ENCODE measurements at regions not wholly inside any gene's neighbourhood (a gene's known extent, or its start where the extent isn't known, plus 50 kb on each side); places are given as distances from the start of the nearest gene placed in this dataset.

- H3K36me3 Mint-ChIP-seq: no peaks in the 10 kb centered on the region
- H2AFZ ChIP-seq (ENCODE audit: insufficient read depth, low read depth, low read length, poor library complexity, severe bottlenecking): no peak overlapping the region
- H3K27me3 Mint-ChIP-seq (ENCODE audit: low read depth in 3 of 3): peaks cover 5 to 9% (median 8%) of the 10 kb centered on the region in 3 donors
- H3K27ac ChIP-seq (ENCODE audit: low read depth in 1 of 2, low read length in 2 of 2): no peak overlapping the region
- H3K36me3 ChIP-seq (replicated peaks in 1 of 2; ENCODE audit: control insufficient read depth in 1 of 2, insufficient read depth in 2 of 2, low read length in 2 of 2): no peaks in the 10 kb centered on the region
- H3K27me3 ChIP-seq (ENCODE audit: control insufficient read depth in 2 of 2, insufficient read depth in 2 of 2, low read length in 2 of 2): no peaks in the 10 kb centered on the region
- TF ChIP-seq, protein P1, sequence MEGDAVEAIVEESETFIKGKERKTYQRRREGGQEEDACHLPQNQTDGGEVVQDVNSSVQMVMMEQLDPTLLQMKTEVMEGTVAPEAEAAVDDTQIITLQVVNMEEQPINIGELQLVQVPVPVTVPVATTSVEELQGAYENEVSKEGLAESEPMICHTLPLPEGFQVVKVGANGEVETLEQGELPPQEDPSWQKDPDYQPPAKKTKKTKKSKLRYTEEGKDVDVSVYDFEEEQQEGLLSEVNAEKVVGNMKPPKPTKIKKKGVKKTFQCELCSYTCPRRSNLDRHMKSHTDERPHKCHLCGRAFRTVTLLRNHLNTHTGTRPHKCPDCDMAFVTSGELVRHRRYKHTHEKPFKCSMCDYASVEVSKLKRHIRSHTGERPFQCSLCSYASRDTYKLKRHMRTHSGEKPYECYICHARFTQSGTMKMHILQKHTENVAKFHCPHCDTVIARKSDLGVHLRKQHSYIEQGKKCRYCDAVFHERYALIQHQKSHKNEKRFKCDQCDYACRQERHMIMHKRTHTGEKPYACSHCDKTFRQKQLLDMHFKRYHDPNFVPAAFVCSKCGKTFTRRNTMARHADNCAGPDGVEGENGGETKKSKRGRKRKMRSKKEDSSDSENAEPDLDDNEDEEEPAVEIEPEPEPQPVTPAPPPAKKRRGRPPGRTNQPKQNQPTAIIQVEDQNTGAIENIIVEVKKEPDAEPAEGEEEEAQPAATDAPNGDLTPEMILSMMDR (IDR thresholded peaks at IDR 0.05): no peak
- no peaks in the 10 kb centered on the region for H3K4me1 Mint-ChIP-seq
- H3K4me2 ChIP-seq (replicated peaks; ENCODE audit: extremely low read depth, low read length, poor library complexity, severe bottlenecking): no peak overlapping the region
- no peak overlapping the region for H3K27ac Mint-ChIP-seq
- no peaks in the 10 kb centered on the region for H4K20me1 ChIP-seq (ENCODE audit: insufficient read depth, low read length)
- H3K9ac ChIP-seq (ENCODE audit: insufficient read depth, low read length, poor library complexity, severe bottlenecking): no peak overlapping the region
- H3K79me2 ChIP-seq (ENCODE audit: insufficient read depth, low read length): no peaks in the 10 kb centered on the region
- WGBS (ENCODE audit: insufficient coverage): 98% methylated on average over 4 of the region's 8 CpGs
- no peak overlapping the region for H3K4me3 Mint-ChIP-seq
- H3K9me3 Mint-ChIP-seq: no peaks in the 10 kb centered on the region
- intact Hi-C loops (cut with micrococcal nuclease): no loop called here
- no peak overlapping the region for H3K4me3 ChIP-seq (replicated peaks in 1 of 3; ENCODE audit: low read depth in 2 of 3, low read length in 3 of 3)
- no peaks in the 10 kb centered on the region for H3K9me3 ChIP-seq (replicated peaks in 1 of 2; ENCODE audit: control insufficient read depth in 1 of 2, insufficient read depth in 1 of 2, low read length in 2 of 2)
- DNase-seq: no peak
- H3K4me1 ChIP-seq (ENCODE audit: control insufficient read depth in 1 of 2, insufficient read depth in 2 of 2, low read length in 2 of 2): no peaks in the 10 kb centered on the region
Observed at GRCh38 chr10:43863859-43864591, 215.3 kb upstream of the ZNF32 start.

GRCh38 chr10:43863270-43863669 lies 214.6 kb upstream of the ZNF32 start:
- no peak overlapping the region for H3K4me3 Mint-ChIP-seq
- H3K4me1 ChIP-seq (ENCODE audit: control insufficient read depth in 1 of 2, insufficient read depth in 2 of 2, low read length in 2 of 2): no peaks in the 10 kb centered on the region
- H3K36me3 Mint-ChIP-seq: no peaks in the 10 kb centered on the region
- no peaks in the 10 kb centered on the region for H4K20me1 ChIP-seq (ENCODE audit: insufficient read depth, low read length)
- H3K9me3 Mint-ChIP-seq: no peaks in the 10 kb centered on the region
- no peak overlapping the region for H2AFZ ChIP-seq (ENCODE audit: insufficient read depth, low read depth, low read length, poor library complexity, severe bottlenecking)
- no peaks in the 10 kb centered on the region for H3K36me3 ChIP-seq (replicated peaks in 1 of 2; ENCODE audit: control insufficient read depth in 1 of 2, insufficient read depth in 2 of 2, low read length in 2 of 2)
- WGBS (ENCODE audit: insufficient coverage): 95% methylated on average over 9 of the region's 9 CpGs
- H3K4me1 Mint-ChIP-seq: no peaks in the 10 kb centered on the region
- intact Hi-C loops (cut with micrococcal nuclease): no loop called here
- no peak overlapping the region for H3K27ac Mint-ChIP-seq
- H3K9ac ChIP-seq (ENCODE audit: insufficient read depth, low read length, poor library complexity, severe bottlenecking): no peak overlapping the region
- H3K4me3 ChIP-seq (replicated peaks in 1 of 3; ENCODE audit: low read depth in 2 of 3, low read length in 3 of 3): no peak overlapping the region
- no peak for DNase-seq
- H3K27me3 ChIP-seq (ENCODE audit: control insufficient read depth in 2 of 2, insufficient read depth in 2 of 2, low read length in 2 of 2): no peaks in the 10 kb centered on the region
- H3K27ac ChIP-seq (ENCODE audit: low read depth in 1 of 2, low read length in 2 of 2): no peak overlapping the region
- no peak overlapping the region for H3K4me2 ChIP-seq (replicated peaks; ENCODE audit: extremely low read depth, low read length, poor library complexity, severe bottlenecking)
- TF ChIP-seq, protein P1 (IDR thresholded peaks at IDR 0.05): no peak
- peaks cover 7 to 10% (median 8%) of the 10 kb centered on the region in 3 donors for H3K27me3 Mint-ChIP-seq (ENCODE audit: low read depth in 3 of 3)
- no peaks in the 10 kb centered on the region for H3K79me2 ChIP-seq (ENCODE audit: insufficient read depth, low read length)
- no peaks in the 10 kb centered on the region for H3K9me3 ChIP-seq (replicated peaks in 1 of 2; ENCODE audit: control insufficient read depth in 1 of 2, insufficient read depth in 1 of 2, low read length in 2 of 2)
